Activated CD4-positive, CD25-positive, alpha-beta regulatory T cell treated with anti-CD3 and anti-CD28 coated beads, Interleukin-2, amount 50 U/mL, for 24 hours (primary cell): ENCODE measurements at regions not wholly inside any gene's neighbourhood (a gene's known extent, or its start where the extent isn't known, plus 50 kb on each side); places are given as distances from the start of the nearest gene placed in this dataset.
"Not testable (repeated sequence)": the region's sequence is repeated elsewhere in the genome, so short reads cannot be mapped to it uniquely, and the experiment has no call there.

Experiments
- ATAC-seq, 2 donors: fragments of 150-1000 bp; cut with Tn5 transposase; one replicate each; pipeline ENCODE4 v1.10.0; 2021; ENCODE audit warnings: mild to moderate bottlenecking in 1 of 2, moderate library complexity in 1 of 2

- ATAC-seq = no peak
Measured at GRCh38 chr5:28855626-28856025, 1817.2 kb upstream of the CDH9 start.

GRCh38 chr5:28850320-28850921 lies 1812.0 kb upstream of the CDH9 start:
- ATAC-seq = no peak

GRCh38 chr5:28831042-28831441 lies 1792.7 kb upstream of the CDH9 start:
- ATAC-seq = no peak

- no peak for ATAC-seq
Measured at GRCh38 chr5:28823231-28823630, 1784.8 kb upstream of the CDH9 start.

GRCh38 chr5:28822071-28822470 lies 1783.7 kb upstream of the CDH9 start:
- ATAC-seq = no peak

GRCh38 chr5:28810751-28811136 lies 1772.4 kb upstream of the CDH9 start:
- no peak for ATAC-seq

GRCh38 chr5:28809811-28810750 lies 1771.7 kb upstream of the CDH9 start:
- ATAC-seq = no peak

- ATAC-seq = no peak
Measured at GRCh38 chr5:28808967-28809810, 1770.8 kb upstream of the CDH9 start.

- ATAC-seq = no peak
Measured at GRCh38 chr5:28807195-28807729, 1768.9 kb upstream of the CDH9 start.

GRCh38 chr5:28799035-28799434 lies 1760.6 kb upstream of the CDH9 start:
- ATAC-seq = not testable (repeated sequence)

- no peak for ATAC-seq
Measured at GRCh38 chr5:28788954-28789353, 1750.6 kb upstream of the CDH9 start.

GRCh38 chr5:28780083-28780692 lies 1741.8 kb upstream of the CDH9 start:
- ATAC-seq = no peak

- ATAC-seq = no peak
Measured at GRCh38 chr5:28779161-28779754, 1740.9 kb upstream of the CDH9 start.

- ATAC-seq = no peak
Measured at GRCh38 chr5:28770307-28770706, 1731.9 kb upstream of the CDH9 start.

- ATAC-seq = no peak
Measured at GRCh38 chr5:28766565-28767158, 1728.3 kb upstream of the CDH9 start.

- ATAC-seq = no peak
Measured at GRCh38 chr5:28751396-28751795, 1713.0 kb upstream of the CDH9 start.

GRCh38 chr5:28750251-28750650 lies 1711.9 kb upstream of the CDH9 start:
- no peak for ATAC-seq

- no peak for ATAC-seq
Measured at GRCh38 chr5:28748446-28748845, 1710.1 kb upstream of the CDH9 start.

GRCh38 chr5:28743716-28744110 lies 1705.3 kb upstream of the CDH9 start:
- ATAC-seq = no peak

- no peak for ATAC-seq
Measured at GRCh38 chr5:28743025-28743715, 1704.8 kb upstream of the CDH9 start.

- ATAC-seq = no peak
Measured at GRCh38 chr5:28737682-28738081, 1699.3 kb upstream of the CDH9 start.
